ENCODE measurements at regions not wholly inside any gene's neighbourhood (a gene's known extent, or its start where the extent isn't known, plus 50 kb on each side); places are given as distances from the start of the nearest gene placed in this dataset.

DNA sequence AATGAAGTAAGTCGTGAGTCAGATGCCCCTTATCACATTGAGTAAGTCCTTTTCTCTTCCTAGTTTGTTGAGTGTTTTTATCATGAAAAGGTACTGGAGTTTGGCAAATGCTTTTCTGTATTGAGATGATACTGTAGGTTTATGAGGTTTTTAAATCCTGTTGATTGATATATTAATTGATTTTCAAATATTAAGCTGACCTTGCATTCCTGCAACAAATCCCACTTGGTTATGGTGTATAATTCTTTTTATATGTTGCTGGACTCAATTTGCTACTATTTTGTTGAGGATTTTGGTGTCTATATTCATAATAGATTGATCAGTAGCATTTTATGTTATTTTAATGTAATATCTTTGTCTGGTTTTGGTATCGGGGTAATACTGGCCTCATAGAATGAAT is 81.0 kb upstream of the BNC2 start:
- Histone ChIP-seq H2AFZ (no peak overlapping the region), H3K27me3 (ENCODE audit: insufficient read depth) (no peaks in the 10 kb centered on the region), H4K20me1 (replicated peaks; ENCODE audit: insufficient read depth) (no peaks in the 10 kb centered on the region), H3K4me1 (ENCODE audit: insufficient read depth) (peaks cover 4% of the 10 kb centered on the region; the same call in 1 of the 2 replicates), H3F3A (replicated peaks; ENCODE audit: low read depth) (no peaks in the 10 kb centered on the region), H3K79me2 (replicated peaks; ENCODE audit: insufficient read depth) (no peaks in the 10 kb centered on the region), H3K4me3 (no peak overlapping the region), H3K36me3 (ENCODE audit: insufficient read depth) (no peaks in the 10 kb centered on the region), H3K27ac (ENCODE audit: low read depth) (no peak overlapping the region), H3K4me2 (no peak overlapping the region), H3K9me2 (ENCODE audit: insufficient read depth) (no peaks in the 10 kb centered on the region; the same call in none of the 2 replicates)
- Mint-ChIP-seq H3K4me1 (peaks cover 5% of the 10 kb centered on the region; the same call in 2 of the 3 replicates), H3K9me3 (no peaks in the 10 kb centered on the region), H3K27ac (no peak overlapping the region), H3K4me3 (no peak overlapping the region), H3K27me3 (ENCODE audit: insufficient read depth, low read depth, poor library complexity) (no peaks in the 10 kb centered on the region), H3K36me3 (ENCODE audit: low read depth) (no peaks in the 10 kb centered on the region)
- no peak for DNase-seq (ENCODE audit: low spot score)
- ATAC-seq, result no peak
- TF ChIP-seq NANOG (IDR thresholded peaks at IDR 0.05; ENCODE audit: borderline replicate concordance) (no peak), STAT1 (IDR thresholded peaks at IDR 0.05; ENCODE audit: unreplicated experiment) (no peak), JUNB (IDR thresholded peaks at IDR 0.05; ENCODE audit: unreplicated experiment) (no peak), EZH2phosphoT487 (IDR thresholded peaks at IDR 0.05; ENCODE audit: unreplicated experiment) (no peak)
- TF ChIP-seq, protein P1, sequence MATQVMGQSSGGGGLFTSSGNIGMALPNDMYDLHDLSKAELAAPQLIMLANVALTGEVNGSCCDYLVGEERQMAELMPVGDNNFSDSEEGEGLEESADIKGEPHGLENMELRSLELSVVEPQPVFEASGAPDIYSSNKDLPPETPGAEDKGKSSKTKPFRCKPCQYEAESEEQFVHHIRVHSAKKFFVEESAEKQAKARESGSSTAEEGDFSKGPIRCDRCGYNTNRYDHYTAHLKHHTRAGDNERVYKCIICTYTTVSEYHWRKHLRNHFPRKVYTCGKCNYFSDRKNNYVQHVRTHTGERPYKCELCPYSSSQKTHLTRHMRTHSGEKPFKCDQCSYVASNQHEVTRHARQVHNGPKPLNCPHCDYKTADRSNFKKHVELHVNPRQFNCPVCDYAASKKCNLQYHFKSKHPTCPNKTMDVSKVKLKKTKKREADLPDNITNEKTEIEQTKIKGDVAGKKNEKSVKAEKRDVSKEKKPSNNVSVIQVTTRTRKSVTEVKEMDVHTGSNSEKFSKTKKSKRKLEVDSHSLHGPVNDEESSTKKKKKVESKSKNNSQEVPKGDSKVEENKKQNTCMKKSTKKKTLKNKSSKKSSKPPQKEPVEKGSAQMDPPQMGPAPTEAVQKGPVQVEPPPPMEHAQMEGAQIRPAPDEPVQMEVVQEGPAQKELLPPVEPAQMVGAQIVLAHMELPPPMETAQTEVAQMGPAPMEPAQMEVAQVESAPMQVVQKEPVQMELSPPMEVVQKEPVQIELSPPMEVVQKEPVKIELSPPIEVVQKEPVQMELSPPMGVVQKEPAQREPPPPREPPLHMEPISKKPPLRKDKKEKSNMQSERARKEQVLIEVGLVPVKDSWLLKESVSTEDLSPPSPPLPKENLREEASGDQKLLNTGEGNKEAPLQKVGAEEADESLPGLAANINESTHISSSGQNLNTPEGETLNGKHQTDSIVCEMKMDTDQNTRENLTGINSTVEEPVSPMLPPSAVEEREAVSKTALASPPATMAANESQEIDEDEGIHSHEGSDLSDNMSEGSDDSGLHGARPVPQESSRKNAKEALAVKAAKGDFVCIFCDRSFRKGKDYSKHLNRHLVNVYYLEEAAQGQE (IDR thresholded peaks at IDR 0.05; ENCODE audit: unreplicated experiment), result no peak
- TF ChIP-seq, protein P2, sequence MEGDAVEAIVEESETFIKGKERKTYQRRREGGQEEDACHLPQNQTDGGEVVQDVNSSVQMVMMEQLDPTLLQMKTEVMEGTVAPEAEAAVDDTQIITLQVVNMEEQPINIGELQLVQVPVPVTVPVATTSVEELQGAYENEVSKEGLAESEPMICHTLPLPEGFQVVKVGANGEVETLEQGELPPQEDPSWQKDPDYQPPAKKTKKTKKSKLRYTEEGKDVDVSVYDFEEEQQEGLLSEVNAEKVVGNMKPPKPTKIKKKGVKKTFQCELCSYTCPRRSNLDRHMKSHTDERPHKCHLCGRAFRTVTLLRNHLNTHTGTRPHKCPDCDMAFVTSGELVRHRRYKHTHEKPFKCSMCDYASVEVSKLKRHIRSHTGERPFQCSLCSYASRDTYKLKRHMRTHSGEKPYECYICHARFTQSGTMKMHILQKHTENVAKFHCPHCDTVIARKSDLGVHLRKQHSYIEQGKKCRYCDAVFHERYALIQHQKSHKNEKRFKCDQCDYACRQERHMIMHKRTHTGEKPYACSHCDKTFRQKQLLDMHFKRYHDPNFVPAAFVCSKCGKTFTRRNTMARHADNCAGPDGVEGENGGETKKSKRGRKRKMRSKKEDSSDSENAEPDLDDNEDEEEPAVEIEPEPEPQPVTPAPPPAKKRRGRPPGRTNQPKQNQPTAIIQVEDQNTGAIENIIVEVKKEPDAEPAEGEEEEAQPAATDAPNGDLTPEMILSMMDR (conservative IDR thresholded peaks at IDR 0.05; ENCODE audit: low read depth in 2 of 2), result no peak

DNA sequence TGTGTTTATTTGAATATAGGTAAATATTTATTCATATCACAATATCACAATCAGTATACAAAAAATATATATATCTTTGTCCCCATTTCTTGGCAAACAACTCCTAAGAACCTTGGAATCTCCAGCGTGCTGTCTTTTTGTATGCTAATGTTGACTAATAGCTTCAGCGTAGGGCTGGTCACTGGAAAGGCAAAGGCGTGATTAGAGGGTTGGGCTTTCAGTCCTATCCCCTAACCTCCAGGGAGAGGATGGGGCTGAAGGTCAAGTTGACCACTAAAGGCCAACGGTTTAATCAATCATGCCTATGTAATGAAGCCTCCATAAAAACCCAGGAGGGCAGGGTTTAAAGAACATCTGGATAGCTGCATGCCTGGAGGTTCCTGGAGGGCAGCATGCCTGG is 79.6 kb upstream of the BNC2 start:
- Mint-ChIP-seq H3K36me3 (ENCODE audit: low read depth) (no peaks in the 10 kb centered on the region), H3K27me3 (ENCODE audit: insufficient read depth, low read depth, poor library complexity) (no peaks in the 10 kb centered on the region), H3K4me1 (peaks cover 5% of the 10 kb centered on the region; the same call in 2 of the 3 replicates), H3K9me3 (no peaks in the 10 kb centered on the region), H3K4me3 (no peak overlapping the region), H3K27ac (no peak overlapping the region)
- Histone ChIP-seq H3K4me2 (no peak overlapping the region), H4K20me1 (replicated peaks; ENCODE audit: insufficient read depth) (no peaks in the 10 kb centered on the region), H3F3A (replicated peaks; ENCODE audit: low read depth) (no peaks in the 10 kb centered on the region), H3K27me3 (ENCODE audit: insufficient read depth) (no peaks in the 10 kb centered on the region), H3K4me1 (ENCODE audit: insufficient read depth) (peaks cover 4% of the 10 kb centered on the region; the same call in 1 of the 2 replicates), H3K4me3 (no peak overlapping the region), H3K36me3 (ENCODE audit: insufficient read depth) (no peaks in the 10 kb centered on the region), H3K79me2 (replicated peaks; ENCODE audit: insufficient read depth) (no peaks in the 10 kb centered on the region), H3K9me2 (ENCODE audit: insufficient read depth) (no peaks in the 10 kb centered on the region; the same call in none of the 2 replicates), H2AFZ (no peak overlapping the region), H3K27ac (ENCODE audit: low read depth) (no peak overlapping the region)
- DNase-seq (ENCODE audit: low spot score) (peak; percentile 51), ATAC-seq (peak; percentile 89)
- TF ChIP-seq, protein P3, sequence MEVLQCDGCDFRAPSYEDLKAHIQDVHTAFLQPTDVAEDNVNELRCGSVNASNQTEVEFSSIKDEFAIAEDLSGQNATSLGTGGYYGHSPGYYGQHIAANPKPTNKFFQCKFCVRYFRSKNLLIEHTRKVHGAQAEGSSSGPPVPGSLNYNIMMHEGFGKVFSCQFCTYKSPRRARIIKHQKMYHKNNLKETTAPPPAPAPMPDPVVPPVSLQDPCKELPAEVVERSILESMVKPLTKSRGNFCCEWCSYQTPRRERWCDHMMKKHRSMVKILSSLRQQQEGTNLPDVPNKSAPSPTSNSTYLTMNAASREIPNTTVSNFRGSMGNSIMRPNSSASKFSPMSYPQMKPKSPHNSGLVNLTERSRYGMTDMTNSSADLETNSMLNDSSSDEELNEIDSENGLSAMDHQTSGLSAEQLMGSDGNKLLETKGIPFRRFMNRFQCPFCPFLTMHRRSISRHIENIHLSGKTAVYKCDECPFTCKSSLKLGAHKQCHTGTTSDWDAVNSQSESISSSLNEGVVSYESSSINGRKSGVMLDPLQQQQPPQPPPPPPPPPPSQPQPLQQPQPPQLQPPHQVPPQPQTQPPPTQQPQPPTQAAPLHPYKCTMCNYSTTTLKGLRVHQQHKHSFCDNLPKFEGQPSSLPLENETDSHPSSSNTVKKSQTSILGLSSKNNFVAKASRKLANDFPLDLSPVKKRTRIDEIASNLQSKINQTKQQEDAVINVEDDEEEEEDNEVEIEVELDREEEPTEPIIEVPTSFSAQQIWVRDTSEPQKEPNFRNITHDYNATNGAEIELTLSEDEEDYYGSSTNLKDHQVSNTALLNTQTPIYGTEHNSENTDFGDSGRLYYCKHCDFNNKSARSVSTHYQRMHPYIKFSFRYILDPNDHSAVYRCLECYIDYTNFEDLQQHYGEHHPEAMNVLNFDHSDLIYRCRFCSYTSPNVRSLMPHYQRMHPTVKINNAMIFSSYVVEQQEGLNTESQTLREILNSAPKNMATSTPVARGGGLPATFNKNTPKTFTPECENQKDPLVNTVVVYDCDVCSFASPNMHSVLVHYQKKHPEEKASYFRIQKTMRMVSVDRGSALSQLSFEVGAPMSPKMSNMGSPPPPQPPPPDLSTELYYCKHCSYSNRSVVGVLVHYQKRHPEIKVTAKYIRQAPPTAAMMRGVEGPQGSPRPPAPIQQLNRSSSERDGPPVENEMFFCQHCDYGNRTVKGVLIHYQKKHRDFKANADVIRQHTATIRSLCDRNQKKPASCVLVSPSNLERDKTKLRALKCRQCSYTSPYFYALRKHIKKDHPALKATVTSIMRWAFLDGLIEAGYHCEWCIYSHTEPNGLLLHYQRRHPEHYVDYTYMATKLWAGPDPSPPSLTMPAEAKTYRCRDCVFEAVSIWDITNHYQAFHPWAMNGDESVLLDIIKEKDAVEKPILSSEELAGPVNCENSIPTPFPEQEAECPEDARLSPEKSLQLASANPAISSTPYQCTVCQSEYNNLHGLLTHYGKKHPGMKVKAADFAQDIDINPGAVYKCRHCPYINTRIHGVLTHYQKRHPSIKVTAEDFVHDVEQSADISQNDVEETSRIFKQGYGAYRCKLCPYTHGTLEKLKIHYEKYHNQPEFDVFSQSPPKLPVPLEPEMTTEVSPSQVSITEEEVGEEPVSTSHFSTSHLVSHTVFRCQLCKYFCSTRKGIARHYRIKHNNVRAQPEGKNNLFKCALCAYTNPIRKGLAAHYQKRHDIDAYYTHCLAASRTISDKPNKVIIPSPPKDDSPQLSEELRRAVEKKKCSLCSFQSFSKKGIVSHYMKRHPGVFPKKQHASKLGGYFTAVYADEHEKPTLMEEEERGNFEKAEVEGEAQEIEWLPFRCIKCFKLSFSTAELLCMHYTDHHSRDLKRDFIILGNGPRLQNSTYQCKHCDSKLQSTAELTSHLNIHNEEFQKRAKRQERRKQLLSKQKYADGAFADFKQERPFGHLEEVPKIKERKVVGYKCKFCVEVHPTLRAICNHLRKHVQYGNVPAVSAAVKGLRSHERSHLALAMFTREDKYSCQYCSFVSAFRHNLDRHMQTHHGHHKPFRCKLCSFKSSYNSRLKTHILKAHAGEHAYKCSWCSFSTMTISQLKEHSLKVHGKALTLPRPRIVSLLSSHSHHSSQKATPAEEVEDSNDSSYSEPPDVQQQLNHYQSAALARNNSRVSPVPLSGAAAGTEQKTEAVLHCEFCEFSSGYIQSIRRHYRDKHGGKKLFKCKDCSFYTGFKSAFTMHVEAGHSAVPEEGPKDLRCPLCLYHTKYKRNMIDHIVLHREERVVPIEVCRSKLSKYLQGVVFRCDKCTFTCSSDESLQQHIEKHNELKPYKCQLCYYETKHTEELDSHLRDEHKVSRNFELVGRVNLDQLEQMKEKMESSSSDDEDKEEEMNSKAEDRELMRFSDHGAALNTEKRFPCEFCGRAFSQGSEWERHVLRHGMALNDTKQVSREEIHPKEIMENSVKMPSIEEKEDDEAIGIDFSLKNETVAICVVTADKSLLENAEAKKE (CRISPR knock-in tag; IDR thresholded peaks at IDR 0.05), result no peak
- TF ChIP-seq CREB1 (CRISPR knock-in tag; IDR thresholded peaks at IDR 0.05; ENCODE audit: low read depth), result no peak
- TF ChIP-seq POLR2AphosphoS5 (IDR thresholded peaks at IDR 0.05; ENCODE audit: low read depth), result no peak
- no peak for TF ChIP-seq STAT1 (IDR thresholded peaks at IDR 0.05; ENCODE audit: unreplicated experiment)
- no peak for TF ChIP-seq NANOG (IDR thresholded peaks at IDR 0.05; ENCODE audit: borderline replicate concordance)
- TF ChIP-seq, protein P4, sequence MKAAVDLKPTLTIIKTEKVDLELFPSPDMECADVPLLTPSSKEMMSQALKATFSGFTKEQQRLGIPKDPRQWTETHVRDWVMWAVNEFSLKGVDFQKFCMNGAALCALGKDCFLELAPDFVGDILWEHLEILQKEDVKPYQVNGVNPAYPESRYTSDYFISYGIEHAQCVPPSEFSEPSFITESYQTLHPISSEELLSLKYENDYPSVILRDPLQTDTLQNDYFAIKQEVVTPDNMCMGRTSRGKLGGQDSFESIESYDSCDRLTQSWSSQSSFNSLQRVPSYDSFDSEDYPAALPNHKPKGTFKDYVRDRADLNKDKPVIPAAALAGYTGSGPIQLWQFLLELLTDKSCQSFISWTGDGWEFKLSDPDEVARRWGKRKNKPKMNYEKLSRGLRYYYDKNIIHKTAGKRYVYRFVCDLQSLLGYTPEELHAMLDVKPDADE (IDR thresholded peaks at IDR 0.05), result no peak
